GM12878 (cell line): ENCODE measurements at regions not wholly inside any gene's neighbourhood (a gene's known extent, or its start where the extent isn't known, plus 50 kb on each side); places are given as distances from the start of the nearest gene placed in this dataset.
A peak's percentile ranks its signal among the peaks of the same experiment; 100 is the strongest.

Source experiments
- ATAC-seq: fragments of 200-7000 bp; cut with Tn5 transposase; 3 replicates; pipeline ENCODE4 v1.9.1; 2020; ENCODE audit warnings: mild to moderate bottlenecking, moderate library complexity
- BruUV-seq: library from RNA; stranded (reverse); fragments of 400-500 nt; replicated peaks from 2 replicates; lab custom pipeline; 2021; lab: Mats Ljungman, UMichigan
- CTCF ChIA-PET: fragments of 300-600 bp; sonication (Branson Sonifier 250); formaldehyde crosslinking; extraction: SDS; loops from one replicate; lab custom pipeline; 2021; ENCODE audit warnings: inconsistent platforms; lab: Yijun Ruan, JAX
- POLR2A ChIA-PET: fragments of 350-600 bp; formaldehyde crosslinking; extraction: SDS; loops from one replicate; lab custom pipeline; 2021; ENCODE audit warnings: inconsistent platforms; lab: Charles Lee
- RAD21 ChIA-PET: fragments of 300-600 bp; sonication (Branson Sonifier 250); formaldehyde crosslinking; loops from one replicate; lab custom pipeline; 2023; ENCODE audit warnings: antibody characterized with exemption; ENCODE audit not compliant: unreplicated experiment; lab: Charles Lee
- SMC1A ChIA-PET: fragments of 300-600 bp; sonication (Branson Sonifier 250); formaldehyde crosslinking; loops from one replicate; lab custom pipeline; 2023; ENCODE audit not compliant: unreplicated experiment, uncharacterized antibody; lab: Charles Lee
- DNase-seq: peaks from one replicate; pipeline ENCODE4 v3.0.0-alpha.2; 2011; ENCODE audit warnings: low read depth, low spot score
- FAIRE-seq: peaks from 3 replicates; lab custom pipeline; 2011; peaks lifted over from hg19 to GRCh38; lab: Jason Lieb, UNC
- H2AFZ ChIP-seq: 2 replicates; pipeline ENCODE4 v1.6.0; 2011; ENCODE audit warnings: low read depth, low read length, control low read depth; ENCODE audit not compliant: control insufficient read depth
- H3K27ac ChIP-seq: 2 replicates; pipeline ENCODE4 v1.5.1; 2011; ENCODE audit warnings: control low read depth; ENCODE audit not compliant: control insufficient read depth, insufficient read depth
- H3K27me3 ChIP-seq, 2 experiments: replicated peaks in 1 of 2; 2 replicates each; pipeline versions ENCODE4 v1.6.0 to v1.6.1; 2011; ENCODE audit warnings: low read length in 1 of 2; ENCODE audit not compliant: control insufficient read depth in 2 of 2, insufficient read depth in 2 of 2
- H3K36me3 ChIP-seq, 2 experiments: 2 replicates each; pipeline ENCODE4 v1.5.1; 2011; ENCODE audit warnings: low read length in 1 of 2; ENCODE audit not compliant: control insufficient read depth in 2 of 2, insufficient read depth in 2 of 2
- H3K4me1 ChIP-seq: 2 replicates; pipeline ENCODE4 v1.6.1; 2011; ENCODE audit warnings: mild to moderate bottlenecking, low read length, moderate library complexity, mixed read lengths; ENCODE audit not compliant: control insufficient read depth, insufficient read depth
- H3K4me2 ChIP-seq: 2 replicates; pipeline ENCODE4 v1.6.0; 2011; ENCODE audit warnings: control low read depth; ENCODE audit not compliant: control insufficient read depth, insufficient read depth
- H3K4me3 ChIP-seq: fragments of 200-600 bp; sonication (generic); 2 replicates; pipeline ENCODE4 v1.5.1; 2016
- H3K79me2 ChIP-seq: 2 replicates; pipeline ENCODE4 v1.6.0; 2011; ENCODE audit warnings: low read length; ENCODE audit not compliant: control insufficient read depth, insufficient read depth
- H3K9ac ChIP-seq: 2 replicates; pipeline ENCODE4 v1.8.0; 2011; ENCODE audit warnings: low read length, control low read depth, mixed read lengths; ENCODE audit not compliant: control insufficient read depth, insufficient read depth
- H3K9me3 ChIP-seq: replicated peaks from 3 replicates; pipeline ENCODE4 v1.5.1; 2011; ENCODE audit warnings: mild to moderate bottlenecking, low read length; ENCODE audit not compliant: control insufficient read depth, insufficient read depth
- H4K20me1 ChIP-seq: 2 replicates; pipeline ENCODE4 v1.6.0; 2011; ENCODE audit not compliant: control insufficient read depth, insufficient read depth
- BHLHE40 ChIP-seq, 2 experiments: fragments of 450-650 bp in 1 of 2; IDR thresholded peaks; 2 replicates each; pipeline ENCODE4 v1.6.1; 2011 to 2017; ENCODE audit warnings: low read depth in 2 of 2, borderline replicate concordance in 1 of 2, improper control_type of control experiment in 1 of 2, low read length in 1 of 2, mild to moderate bottlenecking in 1 of 2
- CBFB ChIP-seq: IDR thresholded peaks from 2 replicates; pipeline ENCODE4 v1.6.1; 2016; ENCODE audit warnings: antibody characterized with exemption, low read depth
- CHD2 ChIP-seq: IDR thresholded peaks from 2 replicates; pipeline ENCODE4 v1.6.1; 2011; ENCODE audit warnings: low read depth, low read length, improper control_type of control experiment, borderline replicate concordance
- CREM ChIP-seq: IDR thresholded peaks from 2 replicates; pipeline ENCODE4 v1.6.1; 2014; ENCODE audit warnings: antibody characterized with exemption, low read depth
- HDGF ChIP-seq: fragments of 450-650 bp; IDR thresholded peaks from 2 replicates; pipeline ENCODE4 v1.6.1; 2016; ENCODE audit warnings: antibody characterized with exemption
- MTA2 ChIP-seq: fragments of 450-650 bp; IDR thresholded peaks from 2 replicates; pipeline ENCODE4 v1.6.1; 2016; ENCODE audit warnings: low read depth, mild to moderate bottlenecking, moderate library complexity
- NFIC ChIP-seq: IDR thresholded peaks from 2 replicates; pipeline ENCODE4 v1.6.1; 2012; ENCODE audit warnings: low read depth, mild to moderate bottlenecking, inconsistent platforms, low read length, moderate library complexity
- RAD21 ChIP-seq: IDR thresholded peaks from 2 replicates; pipeline ENCODE4 v1.6.1; 2011; ENCODE audit warnings: mild to moderate bottlenecking, low read depth, low read length, moderate library complexity; ENCODE audit not compliant: insufficient read depth
- RELA ChIP-seq: fragments of 450-650 bp; IDR thresholded peaks from 2 replicates; pipeline ENCODE4 v1.8.0; 2014; ENCODE audit warnings: borderline replicate concordance; ENCODE audit not compliant: partially characterized antibody
- SIN3A ChIP-seq: IDR thresholded peaks from 2 replicates; pipeline ENCODE4 v1.6.1; 2012; ENCODE audit warnings: low read depth, low read length, improper control_type of control experiment
- SREBF1 ChIP-seq: IDR thresholded peaks from 2 replicates; pipeline ENCODE4 v1.6.1; 2012; ENCODE audit warnings: mild to moderate bottlenecking, low read length
- SUPT20H ChIP-seq: IDR thresholded peaks from 2 replicates; pipeline ENCODE4 v1.6.1; 2011; ENCODE audit warnings: low read depth, mild to moderate bottlenecking, low read length, moderate library complexity, borderline replicate concordance; ENCODE audit not compliant: control insufficient read depth
- YBX1 ChIP-seq: fragments of 450-650 bp; IDR thresholded peaks from 2 replicates; pipeline ENCODE4 v1.6.1; 2016; ENCODE audit warnings: antibody characterized with exemption
- WGBS: methylation state at CpG from one replicate; pipeline ENCODE4 v1.1.6; 2016; ENCODE audit warnings: low lambda C conversion rate; ENCODE audit not compliant: insufficient replicate concordance, insufficient coverage; ENCODE audit errors: missing lambda C conversion rate; 5-methylcytosine and 5-hydroxymethylcytosine counted together
- in situ Hi-C: fragments of 300-500 bp; cut with MboI; formaldehyde crosslinking; loops from 9 replicates; pipeline ENCODE4 v1.14.3; 2018; ENCODE audit warnings: mixed read lengths
- intact Hi-C: fragments of 100-400 bp; cut with micrococcal nuclease; formaldehyde crosslinking; loops from one replicate; pipeline ENCODE4 v1.14.2; 2022; ENCODE audit not compliant: unreplicated experiment
- TF ChIP-seq, protein P1 (sequence below): IDR thresholded peaks from 2 replicates; pipeline ENCODE4 v1.6.1; 2012; ENCODE audit warnings: low read depth, low read length, improper control_type of control experiment

DNA sequence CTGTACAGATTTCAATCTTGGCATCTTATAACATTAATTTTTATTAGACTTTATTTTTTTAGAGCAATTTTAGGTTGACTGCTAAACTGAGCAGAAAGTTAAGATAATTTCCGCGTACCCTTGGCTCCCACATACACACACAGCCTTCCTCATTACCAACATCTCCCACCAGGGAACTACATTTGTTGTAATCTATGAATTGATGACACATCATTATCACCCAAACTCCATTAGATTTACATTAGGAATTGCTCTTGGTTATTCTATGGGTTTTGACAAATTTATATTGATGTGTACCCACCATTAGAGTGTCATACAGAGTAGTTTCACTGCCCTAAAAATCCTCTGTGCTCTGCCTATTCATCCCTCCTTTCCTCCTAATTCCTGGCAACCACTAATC is 56.4 kb upstream of the GRIK3 start (continued):
- no peak for TF ChIP-seq SUPT20H
- no peak for TF ChIP-seq CHD2
- no peak for TF ChIP-seq CREM
- no peak for TF ChIP-seq MTA2

DNA sequence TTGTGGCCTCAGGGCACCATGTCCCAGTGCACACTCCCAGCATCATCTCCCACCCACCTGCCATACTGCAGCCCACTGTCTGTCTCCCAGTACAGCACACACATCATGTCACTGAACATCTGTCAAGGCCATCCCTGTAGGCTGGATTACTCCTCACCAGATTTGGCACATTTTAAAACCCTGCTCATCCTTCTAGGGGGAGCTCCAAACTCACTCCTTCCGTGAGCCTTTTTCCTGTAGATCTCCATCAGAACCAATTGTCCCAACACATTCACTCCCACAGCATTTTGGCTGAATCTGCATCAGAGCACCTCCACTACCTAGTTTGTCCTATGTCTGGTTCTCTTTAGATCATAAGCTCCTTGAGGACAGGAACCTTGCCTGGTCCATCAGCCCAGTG is 58.6 kb upstream of the GRIK3 start:
- Histone ChIP-seq H2AFZ (no peak overlapping the region), H3K79me2 (no peaks in the 10 kb centered on the region), H3K27ac (no peak overlapping the region), H4K20me1 (no peaks in the 10 kb centered on the region), H3K4me3 (no peak overlapping the region), H3K9me3 (no peaks in the 10 kb centered on the region), H3K4me1 (peaks cover 5% of the 10 kb centered on the region; the same call in 1 of the 2 replicates), H3K36me3 (no peaks in the 10 kb centered on the region), H3K4me2 (no peak overlapping the region), H3K9ac (no peak overlapping the region), H3K27me3 (no peaks in the 10 kb centered on the region)
- BruUV-seq: no TSS peak
- ChIA-PET CTCF (no interaction called here), RAD21 (interaction anchor here (0.9 kb wide), 1 partner anchor 229 kb away, joined by 3 read pairs; no protein-coding TSS in a partner anchor), SMC1A (interaction anchor here (1.7 kb wide), 1 partner anchor 9 kb away, joined by 4 read pairs; no protein-coding TSS in a partner anchor), POLR2A (no interaction called here)
- in situ Hi-C loops (no loop called here), intact Hi-C loops (no loop called here)
- FAIRE-seq (no peak), ATAC-seq (no peak), DNase-seq (no peak)
- WGBS: 46% methylated on average over 1 of the region's 1 CpG
- TF ChIP-seq RAD21: no peak
- no peak for TF ChIP-seq NFIC

DNA sequence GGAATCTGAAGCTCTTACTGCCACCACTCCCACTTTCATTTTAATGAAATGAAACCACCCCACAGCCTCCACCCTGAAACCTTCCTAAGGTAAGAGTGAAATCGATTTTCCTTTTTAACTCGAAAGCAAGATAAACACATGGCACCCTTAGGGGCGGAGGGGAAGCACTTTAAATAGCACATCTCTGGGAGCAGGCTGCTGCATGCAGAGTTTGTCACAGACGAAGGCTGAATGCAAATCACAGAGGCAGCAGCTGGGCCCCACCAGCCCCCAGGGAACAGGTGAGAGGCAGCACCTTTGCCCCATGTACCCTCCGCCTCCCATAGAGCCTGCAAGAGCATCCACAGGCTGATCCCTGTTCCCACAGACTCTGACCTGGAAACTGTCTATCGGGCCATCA is 60.0 kb upstream of the GRIK3 start:
- Histone ChIP-seq H3K9ac (no peak overlapping the region), H3K27me3 (no peaks in the 10 kb centered on the region), H3K4me1 (peaks cover 5% of the 10 kb centered on the region; the same call in 1 of the 2 replicates), H3K27ac (no peak overlapping the region), H4K20me1 (no peaks in the 10 kb centered on the region), H3K4me2 (no peak overlapping the region), H3K79me2 (no peaks in the 10 kb centered on the region), H3K36me3 (no peaks in the 10 kb centered on the region), H3K4me3 (no peak overlapping the region), H3K9me3 (no peaks in the 10 kb centered on the region), H2AFZ (no peak overlapping the region)
- intact Hi-C loops: no loop called here
- ChIA-PET SMC1A (no interaction called here), CTCF (no interaction called here), RAD21 (no interaction called here), POLR2A (no interaction called here)
- peak; percentile 54 for ATAC-seq
- DNase-seq: peak; percentile 24
- 14% methylated on average over 6 of the region's 6 CpGs for WGBS
- no TSS peak for BruUV-seq
- no peak for FAIRE-seq
- in situ Hi-C loops: no loop called here
- no peak for TF ChIP-seq CBFB
- TF ChIP-seq SIN3A: no peak
- TF ChIP-seq, protein P1, sequence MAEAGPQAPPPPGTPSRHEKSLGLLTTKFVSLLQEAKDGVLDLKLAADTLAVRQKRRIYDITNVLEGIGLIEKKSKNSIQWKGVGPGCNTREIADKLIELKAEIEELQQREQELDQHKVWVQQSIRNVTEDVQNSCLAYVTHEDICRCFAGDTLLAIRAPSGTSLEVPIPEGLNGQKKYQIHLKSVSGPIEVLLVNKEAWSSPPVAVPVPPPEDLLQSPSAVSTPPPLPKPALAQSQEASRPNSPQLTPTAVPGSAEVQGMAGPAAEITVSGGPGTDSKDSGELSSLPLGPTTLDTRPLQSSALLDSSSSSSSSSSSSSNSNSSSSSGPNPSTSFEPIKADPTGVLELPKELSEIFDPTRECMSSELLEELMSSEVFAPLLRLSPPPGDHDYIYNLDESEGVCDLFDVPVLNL: no peak
- no peak for TF ChIP-seq HDGF
- no peak for TF ChIP-seq SREBF1
- no peak for TF ChIP-seq YBX1
- TF ChIP-seq BHLHE40 (IDR thresholded peaks at IDR 0.05; ENCODE audit: borderline replicate concordance in 1 of 2, low read depth in 2 of 2, low read length in 1 of 2): no peak
- TF ChIP-seq RELA: no peak
